GM12878 (cell line): ENCODE measurements at regions not wholly inside any gene's neighbourhood (a gene's known extent, or its start where the extent isn't known, plus 50 kb on each side); places are given as distances from the start of the nearest gene placed in this dataset.

Source experiments
- ATAC-seq: fragments of 200-7000 bp; cut with Tn5 transposase; 3 replicates; pipeline ENCODE4 v1.9.1; 2020; ENCODE audit warnings: mild to moderate bottlenecking, moderate library complexity
- BruUV-seq: library from RNA; stranded (reverse); fragments of 400-500 nt; replicated peaks from 2 replicates; lab custom pipeline; 2021; lab: Mats Ljungman, UMichigan
- CTCF ChIA-PET: fragments of 300-600 bp; sonication (Branson Sonifier 250); formaldehyde crosslinking; extraction: SDS; loops from one replicate; lab custom pipeline; 2021; ENCODE audit warnings: inconsistent platforms; lab: Yijun Ruan, JAX
- POLR2A ChIA-PET: fragments of 350-600 bp; formaldehyde crosslinking; extraction: SDS; loops from one replicate; lab custom pipeline; 2021; ENCODE audit warnings: inconsistent platforms; lab: Charles Lee
- RAD21 ChIA-PET: fragments of 300-600 bp; sonication (Branson Sonifier 250); formaldehyde crosslinking; loops from one replicate; lab custom pipeline; 2023; ENCODE audit warnings: antibody characterized with exemption; ENCODE audit not compliant: unreplicated experiment; lab: Charles Lee
- SMC1A ChIA-PET: fragments of 300-600 bp; sonication (Branson Sonifier 250); formaldehyde crosslinking; loops from one replicate; lab custom pipeline; 2023; ENCODE audit not compliant: unreplicated experiment, uncharacterized antibody; lab: Charles Lee
- DNase-seq: peaks from one replicate; pipeline ENCODE4 v3.0.0-alpha.2; 2011; ENCODE audit warnings: low read depth, low spot score
- FAIRE-seq: peaks from 3 replicates; lab custom pipeline; 2011; peaks lifted over from hg19 to GRCh38; lab: Jason Lieb, UNC
- H2AFZ ChIP-seq: 2 replicates; pipeline ENCODE4 v1.6.0; 2011; ENCODE audit warnings: low read depth, low read length, control low read depth; ENCODE audit not compliant: control insufficient read depth
- H3K27ac ChIP-seq: 2 replicates; pipeline ENCODE4 v1.5.1; 2011; ENCODE audit warnings: control low read depth; ENCODE audit not compliant: control insufficient read depth, insufficient read depth
- H3K27me3 ChIP-seq, 2 experiments: replicated peaks in 1 of 2; 2 replicates each; pipeline versions ENCODE4 v1.6.0 to v1.6.1; 2011; ENCODE audit warnings: low read length in 1 of 2; ENCODE audit not compliant: control insufficient read depth in 2 of 2, insufficient read depth in 2 of 2
- H3K36me3 ChIP-seq, 2 experiments: 2 replicates each; pipeline ENCODE4 v1.5.1; 2011; ENCODE audit warnings: low read length in 1 of 2; ENCODE audit not compliant: control insufficient read depth in 2 of 2, insufficient read depth in 2 of 2
- H3K4me1 ChIP-seq: 2 replicates; pipeline ENCODE4 v1.6.1; 2011; ENCODE audit warnings: mild to moderate bottlenecking, low read length, moderate library complexity, mixed read lengths; ENCODE audit not compliant: control insufficient read depth, insufficient read depth
- H3K4me2 ChIP-seq: 2 replicates; pipeline ENCODE4 v1.6.0; 2011; ENCODE audit warnings: control low read depth; ENCODE audit not compliant: control insufficient read depth, insufficient read depth
- H3K4me3 ChIP-seq: fragments of 200-600 bp; sonication (generic); 2 replicates; pipeline ENCODE4 v1.5.1; 2016
- H3K79me2 ChIP-seq: 2 replicates; pipeline ENCODE4 v1.6.0; 2011; ENCODE audit warnings: low read length; ENCODE audit not compliant: control insufficient read depth, insufficient read depth
- H3K9ac ChIP-seq: 2 replicates; pipeline ENCODE4 v1.8.0; 2011; ENCODE audit warnings: low read length, control low read depth, mixed read lengths; ENCODE audit not compliant: control insufficient read depth, insufficient read depth
- H3K9me3 ChIP-seq: replicated peaks from 3 replicates; pipeline ENCODE4 v1.5.1; 2011; ENCODE audit warnings: mild to moderate bottlenecking, low read length; ENCODE audit not compliant: control insufficient read depth, insufficient read depth
- H4K20me1 ChIP-seq: 2 replicates; pipeline ENCODE4 v1.6.0; 2011; ENCODE audit not compliant: control insufficient read depth, insufficient read depth
- BCL3 ChIP-seq: IDR thresholded peaks from 2 replicates; pipeline ENCODE4 v1.6.1; 2011; ENCODE audit warnings: borderline replicate concordance, low read depth, mild to moderate bottlenecking, moderate library complexity, low read length; ENCODE audit not compliant: insufficient read depth, poor library complexity, severe bottlenecking
- ETV6 ChIP-seq, 2 experiments: fragments of 450-650 bp in 1 of 2; IDR thresholded peaks in 1 of 2; conservative IDR thresholded peaks in 1 of 2; 2 replicates each; pipeline ENCODE4 v1.6.1; 2014; ENCODE audit warnings: antibody characterized with exemption in 1 of 2, borderline replicate concordance in 1 of 2, low read depth in 1 of 2, mild to moderate bottlenecking in 1 of 2, moderate library complexity in 1 of 2
- HDAC2 ChIP-seq: fragments of 200-600 bp; sonication (generic); IDR thresholded peaks from 2 replicates; pipeline ENCODE4 v1.6.1; 2017
- NFYB ChIP-seq: IDR thresholded peaks from 2 replicates; pipeline ENCODE4 v1.6.1; 2011; ENCODE audit warnings: low read depth, mild to moderate bottlenecking, low read length, improper control_type of control experiment, moderate library complexity; ENCODE audit not compliant: insufficient read depth
- POLR2AphosphoS2 ChIP-seq: IDR thresholded peaks from 2 replicates; pipeline ENCODE4 v1.6.1; 2011; ENCODE audit warnings: low read depth, mild to moderate bottlenecking, low read length, improper control_type of control experiment, moderate library complexity
- POU2F2 ChIP-seq: IDR thresholded peaks from 3 replicates; pipeline ENCODE4 v1.6.1; 2011; ENCODE audit warnings: low read depth, mild to moderate bottlenecking, low read length, borderline replicate concordance
- STAT3 ChIP-seq: IDR thresholded peaks from 2 replicates; pipeline ENCODE4 v1.6.1; 2011; ENCODE audit warnings: low read depth, low read length, improper control_type of control experiment
- ZBTB11 ChIP-seq: fragments of 450-650 bp; formaldehyde crosslinking; IDR thresholded peaks from 2 replicates; pipeline ENCODE4 v1.5.0; 2022; ENCODE audit warnings: mild to moderate bottlenecking, missing genetic modification characterization
- WGBS: methylation state at CpG from one replicate; pipeline ENCODE4 v1.1.6; 2016; ENCODE audit warnings: low lambda C conversion rate; ENCODE audit not compliant: insufficient replicate concordance, insufficient coverage; ENCODE audit errors: missing lambda C conversion rate; 5-methylcytosine and 5-hydroxymethylcytosine counted together
- in situ Hi-C: fragments of 300-500 bp; cut with MboI; formaldehyde crosslinking; loops from 9 replicates; pipeline ENCODE4 v1.14.3; 2018; ENCODE audit warnings: mixed read lengths
- intact Hi-C: fragments of 100-400 bp; cut with micrococcal nuclease; formaldehyde crosslinking; loops from one replicate; pipeline ENCODE4 v1.14.2; 2022; ENCODE audit not compliant: unreplicated experiment

GRCh38 chr6:135710042-135710441 is 141.5 kb upstream of the PDE7B start:
- POLR2A ChIA-PET = no interaction called here
- CTCF ChIA-PET = no interaction called here
- Histone ChIP-seq H3K36me3 (no peaks in the 10 kb centered on the region), H3K4me2 (no peak overlapping the region), H3K27me3 (no peaks in the 10 kb centered on the region; a peak in 1 of 4 replicates), H3K9me3 (no peaks in the 10 kb centered on the region), H3K9ac (no peak overlapping the region), H3K4me3 (no peak overlapping the region), H3K27ac (no peak overlapping the region), H4K20me1 (no peaks in the 10 kb centered on the region), H3K79me2 (no peaks in the 10 kb centered on the region), H2AFZ (no peak overlapping the region), H3K4me1 (no peaks in the 10 kb centered on the region)
- no TSS peak for BruUV-seq
- SMC1A ChIA-PET = no interaction called here
- RAD21 ChIA-PET = no interaction called here
- no peak for FAIRE-seq
- in situ Hi-C loops = no loop called here
- ATAC-seq = no peak
- 27% methylated on average over 5 of the region's 5 CpGs for WGBS
- TF ChIP-seq POLR2AphosphoS2 (no peak), HDAC2 (no peak)
- DNase-seq = no peak
- intact Hi-C loops = no loop called here

- CTCF ChIA-PET = no interaction called here
- intact Hi-C loops = no loop called here
- H4K20me1 ChIP-seq = no peaks in the 10 kb centered on the region
- no peak for FAIRE-seq
- no peak for DNase-seq
- no peaks in the 10 kb centered on the region for H3K27me3 ChIP-seq
- no peaks in the 10 kb centered on the region; the same call in 2 of the 3 replicates for H3K9me3 ChIP-seq
- POLR2A ChIA-PET = no interaction called here
- H3K4me3 ChIP-seq = no peak overlapping the region
- H3K79me2 ChIP-seq = no peaks in the 10 kb centered on the region
- no peak overlapping the region for H2AFZ ChIP-seq
- H3K9ac ChIP-seq = no peak overlapping the region
- H3K4me1 ChIP-seq = no peaks in the 10 kb centered on the region
- no peaks in the 10 kb centered on the region for H3K36me3 ChIP-seq
- in situ Hi-C loops = no loop called here
- ATAC-seq = no peak
- no peak overlapping the region for H3K4me2 ChIP-seq
- H3K27ac ChIP-seq = no peak overlapping the region
- SMC1A ChIA-PET = interaction anchor here (1.3 kb wide), 1 partner anchor 20 kb away, joined by 3 read pairs; no protein-coding TSS in a partner anchor
- RAD21 ChIA-PET = no interaction called here
- BruUV-seq = no TSS peak
- TF ChIP-seq ZBTB11 (CRISPR knock-in tag) (no peak), NFYB (no peak), BCL3 (no peak), POU2F2 (no peak), ETV6 (conservative IDR thresholded peaks at IDR 0.05 in 1 of 2, IDR thresholded peaks at IDR 0.05 in 1 of 2; ENCODE audit: borderline replicate concordance in 1 of 2, low read depth in 1 of 2) (no peak), STAT3 (no peak)
These were observed 129.3 kb upstream of the PDE7B start for GRCh38 chr6:135722190-135722589.
